ENCODE measurements at regions not wholly inside any gene's neighbourhood (a gene's known extent, or its start where the extent isn't known, plus 50 kb on each side); places are given as distances from the start of the nearest gene placed in this dataset.
"Not testable (repeated sequence)": the region's sequence is repeated elsewhere in the genome, so short reads cannot be mapped to it uniquely, and the experiment has no call there.

GRCh38 chr16:11416228-11417001 is 71.2 kb downstream of the RMI2 start:
- no peak for DNase-seq

GRCh38 chr16:11417487-11417886 is 72.2 kb downstream of the RMI2 start:
- DNase-seq: no peak

- DNase-seq: no peak
Measured at GRCh38 chr16:11418506-11418905, 73.2 kb downstream of the RMI2 start.

- DNase-seq: not testable (repeated sequence)
Measured at GRCh38 chr16:11420067-11420466, 74.8 kb downstream of the RMI2 start.

- no peak for DNase-seq
Measured at GRCh38 chr16:11420895-11421294, 75.6 kb downstream of the RMI2 start.

- DNase-seq: no peak
Measured at GRCh38 chr16:11422381-11423314, 77.4 kb downstream of the RMI2 start.

DNA sequence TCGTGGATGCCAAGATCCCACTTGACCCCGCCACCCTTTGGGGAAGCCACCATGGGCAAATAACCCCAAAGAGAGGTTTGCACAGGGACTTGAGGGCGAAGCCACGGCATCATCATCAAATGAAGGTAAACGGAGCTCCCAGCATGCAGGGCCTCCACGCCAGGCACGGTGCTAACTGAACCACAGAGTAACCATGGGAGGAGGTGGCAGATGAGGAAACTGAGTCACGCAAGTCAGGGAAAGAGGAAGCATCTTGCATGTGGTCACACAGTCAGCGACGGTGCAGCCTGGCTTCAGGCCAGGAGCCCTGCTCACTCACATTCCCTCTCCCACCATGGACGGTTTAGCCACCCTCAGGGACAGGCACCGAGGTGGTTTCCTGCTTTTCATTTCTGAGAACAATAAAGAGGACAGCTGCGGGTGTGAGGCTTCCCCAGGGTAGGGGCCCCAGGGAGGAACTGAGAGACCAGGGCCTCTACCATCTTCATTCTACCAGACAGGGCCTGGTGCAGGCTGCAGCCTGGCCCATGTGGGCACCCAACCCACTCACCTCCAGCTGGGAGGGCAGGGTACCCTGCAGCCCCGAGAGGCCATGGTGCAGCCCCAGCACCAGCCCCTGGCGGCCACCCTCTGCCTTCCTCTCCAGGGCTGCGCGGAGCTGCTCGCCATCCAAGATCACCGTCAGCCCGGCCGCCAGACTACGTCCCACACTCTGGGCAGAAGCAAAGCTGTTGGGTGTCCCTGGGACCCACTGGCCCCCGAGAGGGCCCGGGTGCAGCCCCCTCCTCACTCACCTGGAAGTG is 78.3 kb downstream of the RMI2 start:
- DNase-seq: no peak

- no peak for DNase-seq
Measured at GRCh38 chr16:11424118-11424460, 78.8 kb downstream of the RMI2 start.

DNA sequence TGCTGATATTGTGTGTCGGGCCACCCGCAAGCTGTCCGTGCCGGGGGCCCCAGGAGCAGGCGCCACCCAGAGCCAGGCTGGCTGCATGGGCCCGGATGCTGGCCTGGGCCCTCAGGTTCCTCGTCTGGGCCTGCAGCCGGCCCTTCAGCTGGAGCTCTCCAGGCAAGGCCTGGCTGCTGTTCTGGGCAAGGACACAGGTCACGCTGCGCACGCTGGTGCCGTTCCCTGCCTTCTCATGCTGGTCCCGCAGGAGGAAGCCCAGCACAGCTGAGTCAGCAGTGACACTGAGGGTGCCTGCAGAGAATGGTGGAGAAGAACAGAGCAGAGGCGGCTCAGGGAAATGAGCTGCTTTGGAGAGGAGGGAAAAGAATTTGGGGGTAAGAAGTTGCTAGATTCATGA is 79.9 kb downstream of the RMI2 start:
- no peak for DNase-seq

DNA sequence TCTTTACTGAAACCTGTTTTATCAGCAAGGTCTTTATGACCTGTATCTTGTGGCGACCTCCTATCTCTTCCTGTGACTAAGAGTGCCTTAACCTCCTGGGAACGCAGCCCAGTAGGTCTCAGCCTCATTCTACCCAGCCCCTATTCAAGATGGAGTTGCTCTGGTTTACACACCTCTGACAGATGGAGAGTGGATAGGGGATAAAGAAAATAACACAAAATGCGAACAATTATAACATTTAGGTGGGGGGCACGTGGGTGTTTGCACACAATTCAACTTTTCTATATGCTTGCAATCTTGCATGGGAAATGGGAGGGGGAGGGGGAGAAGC is 83.3 kb downstream of the RMI2 start:
- DNase-seq: no peak

DNA sequence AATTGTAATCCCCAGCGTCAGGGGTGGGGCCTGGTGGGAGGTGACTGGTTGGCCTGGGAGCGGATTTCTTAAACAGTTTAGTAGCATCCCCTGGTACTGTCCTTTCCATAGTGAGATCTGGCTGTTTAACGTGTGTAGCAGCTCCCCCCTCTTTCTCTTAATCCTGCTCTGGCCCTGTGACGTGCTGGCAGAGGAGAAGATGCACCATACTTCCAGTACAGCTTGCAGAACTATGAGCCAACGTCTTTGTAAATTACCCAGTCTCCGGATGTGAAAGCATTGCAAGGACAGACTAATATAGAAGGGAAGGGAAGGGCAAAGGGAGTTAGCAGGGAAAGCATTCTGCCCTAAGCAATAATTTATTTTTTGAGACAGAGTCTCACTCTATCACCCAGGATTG is 83.9 kb downstream of the RMI2 start:
- peak; percentile 17 for DNase-seq

GRCh38 chr16:11429823-11430222 is 84.6 kb downstream of the RMI2 start:
- no peak for DNase-seq

GRCh38 chr16:11430601-11431317 is 85.5 kb downstream of the RMI2 start:
- DNase-seq: no peak

- no peak for DNase-seq
Measured at GRCh38 chr16:11431915-11432465, 86.7 kb downstream of the RMI2 start.

GRCh38 chr16:11432856-11433395 is 87.7 kb downstream of the RMI2 start:
- no peak for DNase-seq

- DNase-seq: no peak
Measured at GRCh38 chr16:11435576-11435975, 90.3 kb downstream of the RMI2 start.

GRCh38 chr16:11437069-11437468 is 91.8 kb downstream of the RMI2 start:
- DNase-seq: no peak

DNA sequence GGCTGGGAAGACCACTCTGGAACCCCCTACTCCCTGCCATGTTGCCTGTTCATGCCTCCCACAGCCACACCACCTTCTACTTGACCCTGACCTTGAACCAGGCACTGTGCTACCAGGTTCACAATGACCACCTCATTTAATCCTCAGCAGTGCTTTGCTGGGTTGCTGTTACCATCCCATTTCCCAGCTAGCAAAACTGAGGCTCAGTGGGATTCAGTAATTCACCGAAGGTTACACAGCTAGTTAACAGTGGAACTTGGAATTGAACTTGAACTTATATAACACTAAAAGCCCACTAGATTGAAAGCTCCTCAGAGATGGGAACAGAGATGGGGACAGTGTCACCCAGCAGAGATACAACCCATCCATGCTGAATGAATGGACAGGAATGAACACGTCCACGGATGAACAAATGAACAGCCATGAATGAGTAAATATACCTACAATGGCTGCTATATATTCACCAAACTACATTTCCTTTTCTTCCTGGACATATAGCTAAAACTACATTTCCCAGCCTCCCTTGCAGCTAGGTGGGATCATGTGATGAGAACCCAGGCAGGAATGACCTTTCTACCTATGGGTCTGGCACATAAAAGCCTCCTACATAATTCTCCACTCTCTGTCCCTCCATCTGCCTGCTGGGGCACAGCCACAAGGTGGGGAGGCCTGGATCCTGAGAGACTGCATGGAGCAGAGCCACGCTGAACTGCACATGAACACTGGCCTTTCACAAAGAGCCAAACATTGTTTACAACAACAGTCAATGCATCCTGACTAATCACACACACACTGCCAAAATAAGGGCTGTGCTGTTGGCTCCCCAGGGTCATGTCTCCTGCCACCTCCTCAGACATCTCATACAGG is 94.8 kb downstream of the RMI2 start:
- no peak for DNase-seq

GRCh38 chr16:11440657-11441012 is 95.4 kb downstream of the RMI2 start:
- DNase-seq: no peak

- DNase-seq: no peak
Measured at GRCh38 chr16:11445486-11445885, 100.2 kb downstream of the RMI2 start.

DNA sequence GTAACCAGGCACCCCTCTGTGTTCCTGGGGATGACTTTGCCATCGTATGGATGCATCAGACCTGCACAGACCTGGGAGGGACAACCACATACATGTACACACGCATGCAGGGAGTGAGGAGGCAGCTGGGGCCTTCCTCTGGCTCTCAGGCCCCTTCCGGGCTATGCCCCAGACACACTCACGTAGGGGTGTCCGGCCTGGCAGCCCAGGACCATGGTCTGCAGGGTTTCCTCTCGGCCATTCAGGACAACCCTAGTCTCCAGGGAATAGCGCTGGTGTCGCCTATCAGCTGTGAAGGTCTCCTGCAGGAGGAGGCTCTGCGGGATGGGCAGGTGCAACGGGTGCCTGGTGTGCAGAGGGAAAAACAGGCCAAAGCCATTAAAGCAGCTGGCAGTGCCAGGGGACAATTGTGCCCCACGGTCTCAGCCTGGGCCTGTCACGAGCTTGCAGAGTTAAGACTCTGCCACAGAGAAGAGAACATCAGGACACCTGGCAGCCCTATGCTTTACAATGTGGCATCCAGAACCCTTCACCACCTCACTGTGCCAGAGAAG is 101.4 kb downstream of the RMI2 start:
- DNase-seq: no peak

All from NCI-H82 (cell line).